Fibroblast of lung (primary cell): ENCODE measurements at regions not wholly inside any gene's neighbourhood (a gene's known extent, or its start where the extent isn't known, plus 50 kb on each side); places are given as distances from the start of the nearest gene placed in this dataset.

Source experiments
- DNase-seq, 2 donors: peaks; one replicate each; pipeline versions ENCODE4 v3.0.0 to v3.0.0-alpha.2; 2010; ENCODE audit warnings: low read depth in 2 of 2
- H2AFZ ChIP-seq: 2 replicates; pipeline ENCODE4 v1.5.1; 2012; ENCODE audit warnings: low read length, control low read depth, inconsistent platforms
- H3K27ac ChIP-seq: 2 replicates; pipeline ENCODE4 v1.5.1; 2011; ENCODE audit warnings: low read length, control low read depth; ENCODE audit not compliant: insufficient read depth
- H3K27me3 ChIP-seq: 2 replicates; pipeline ENCODE4 v1.5.1; 2011; ENCODE audit warnings: mild to moderate bottlenecking, low read length; ENCODE audit not compliant: control insufficient read depth, insufficient read depth
- H3K36me3 ChIP-seq: 2 replicates; pipeline ENCODE4 v1.5.1; 2011; ENCODE audit warnings: low read length; ENCODE audit not compliant: control insufficient read depth, insufficient read depth
- H3K4me1 ChIP-seq: 2 replicates; pipeline ENCODE4 v1.5.1; 2011; ENCODE audit warnings: low read length; ENCODE audit not compliant: control insufficient read depth, insufficient read depth; ENCODE audit errors: extremely low read depth
- H3K4me2 ChIP-seq: 2 replicates; pipeline ENCODE4 v1.5.1; 2011; ENCODE audit warnings: low read length, control low read depth; ENCODE audit not compliant: insufficient read depth; ENCODE audit errors: extremely low read depth
- H3K4me3 ChIP-seq, 4 experiments: fragments of 200-600 bp in 1 of 4; sonication (generic) in 1 of 4; replicated peaks in 1 of 4; 2 replicates each; pipeline ENCODE4 v1.5.1; 2011 to 2016; ENCODE audit warnings: low read length in 4 of 4, low read depth in 3 of 4, mild to moderate bottlenecking in 3 of 4, control low read depth in 2 of 4, inconsistent platforms in 1 of 4, mixed read lengths in 1 of 4; ENCODE audit not compliant: insufficient read depth in 1 of 4; ENCODE audit errors: control extremely low read depth in 1 of 4
- H3K79me2 ChIP-seq: 2 replicates; pipeline ENCODE4 v1.5.1; 2012; ENCODE audit warnings: mild to moderate bottlenecking, low read length, inconsistent platforms; ENCODE audit not compliant: control insufficient read depth, insufficient read depth
- H3K9ac ChIP-seq: 2 replicates; pipeline ENCODE4 v1.5.1; 2011; ENCODE audit warnings: mild to moderate bottlenecking, low read length, control low read depth; ENCODE audit not compliant: insufficient read depth
- H3K9me3 ChIP-seq: 2 replicates; pipeline ENCODE4 v1.5.1; 2012; ENCODE audit warnings: low read depth, low read length; ENCODE audit not compliant: control insufficient read depth, insufficient read depth
- H4K20me1 ChIP-seq: 2 replicates; pipeline ENCODE4 v1.5.1; 2011; ENCODE audit warnings: low read length; ENCODE audit not compliant: control insufficient read depth, insufficient read depth; ENCODE audit errors: extremely low read depth
- CTCF ChIP-seq, 2 donors: IDR thresholded peaks in 1 of 2; conservative IDR thresholded peaks in 1 of 2; 1 replicate in 1 of 2; 2 replicates in 1 of 2; pipeline ENCODE4 v1.5.1; 2011 to 2012; ENCODE audit warnings: low read length in 2 of 2, control low read depth in 1 of 2, inconsistent platforms in 1 of 2, low read depth in 1 of 2, mild to moderate bottlenecking in 1 of 2
- EZH2 ChIP-seq: IDR thresholded peaks from 2 replicates; pipeline ENCODE4 v1.5.1; 2012; ENCODE audit warnings: low read length, control low read depth, mild to moderate bottlenecking; ENCODE audit errors: missing control alignments

- TF ChIP-seq CTCF (conservative IDR thresholded peaks at IDR 0.05 in 1 of 2, IDR thresholded peaks at IDR 0.05 in 1 of 2; ENCODE audit: low read depth in 1 of 2, low read length in 2 of 2), result no peak
- TF ChIP-seq EZH2, result no peak
- no peak overlapping the region for H3K27ac ChIP-seq
- no peak overlapping the region for H3K4me3 ChIP-seq
- DNase-seq, result no peak
- H3K4me1 ChIP-seq, result no peaks in the 10 kb centered on the region
- H3K4me2 ChIP-seq, result no peak overlapping the region
- no peaks in the 10 kb centered on the region for H3K27me3 ChIP-seq
- no peaks in the 10 kb centered on the region for H3K79me2 ChIP-seq
- no peak overlapping the region for H2AFZ ChIP-seq
- H4K20me1 ChIP-seq, result no peaks in the 10 kb centered on the region
- no peaks in the 10 kb centered on the region for H3K36me3 ChIP-seq
- H3K9ac ChIP-seq, result no peak overlapping the region
- no peaks in the 10 kb centered on the region for H3K9me3 ChIP-seq
These were observed 1156.3 kb upstream of the B3GALT2 start for GRCh38 chr1:194342484-194343262.

DNA sequence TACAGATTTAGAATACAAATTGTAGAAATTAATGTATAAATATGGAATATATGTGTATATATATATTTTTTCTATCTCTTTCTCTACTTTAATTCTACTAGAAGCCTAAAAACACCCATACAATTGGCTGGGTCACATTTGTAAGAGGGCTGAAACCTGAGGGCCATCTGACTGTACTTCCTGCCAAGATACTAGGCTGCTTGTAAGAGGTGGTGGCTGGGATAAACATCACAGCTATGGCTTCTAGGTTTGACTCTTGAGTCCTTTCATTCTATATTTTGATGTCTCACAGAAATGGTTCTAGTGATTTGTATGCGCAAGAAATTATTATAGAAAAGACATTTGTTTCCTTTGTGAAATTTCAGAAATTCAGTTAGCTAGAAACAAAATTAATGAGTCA lies 1155.2 kb upstream of the B3GALT2 start:
- Histone ChIP-seq H4K20me1 (no peaks in the 10 kb centered on the region), H3K27ac (no peak overlapping the region), H3K36me3 (no peaks in the 10 kb centered on the region), H3K9ac (no peak overlapping the region), H3K79me2 (no peaks in the 10 kb centered on the region), H3K9me3 (no peaks in the 10 kb centered on the region), H3K4me2 (no peak overlapping the region), H3K4me1 (no peaks in the 10 kb centered on the region), H3K4me3 (no peak overlapping the region), H3K27me3 (no peaks in the 10 kb centered on the region), H2AFZ (no peak overlapping the region)
- no peak for DNase-seq
- no peak for TF ChIP-seq CTCF (conservative IDR thresholded peaks at IDR 0.05 in 1 of 2, IDR thresholded peaks at IDR 0.05 in 1 of 2; ENCODE audit: low read depth in 1 of 2, low read length in 2 of 2)
- no peak for TF ChIP-seq EZH2

DNA sequence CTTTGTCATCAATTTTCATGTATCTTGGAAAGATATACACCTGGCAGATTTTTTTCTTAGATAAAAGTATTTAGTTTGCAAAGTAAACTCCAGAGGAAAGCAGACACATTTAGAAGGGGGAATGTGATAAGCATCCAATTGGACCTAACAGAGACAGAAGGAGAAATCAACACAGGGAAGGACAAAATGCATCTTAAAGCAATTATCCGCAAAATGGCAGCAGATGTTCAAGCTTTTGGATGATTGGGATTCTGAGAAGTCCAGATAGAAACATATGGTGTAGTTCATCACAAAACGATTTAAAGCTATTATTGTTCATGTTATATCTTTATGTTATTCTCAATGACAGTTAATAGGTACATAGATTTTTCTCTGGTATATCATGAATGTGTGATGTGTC lies 1153.1 kb upstream of the B3GALT2 start:
- Histone ChIP-seq H2AFZ (no peak overlapping the region), H3K79me2 (no peaks in the 10 kb centered on the region), H3K9ac (no peak overlapping the region), H3K36me3 (no peaks in the 10 kb centered on the region), H3K4me3 (no peak overlapping the region), H4K20me1 (no peaks in the 10 kb centered on the region), H3K4me1 (no peaks in the 10 kb centered on the region), H3K27ac (no peak overlapping the region), H3K9me3 (no peaks in the 10 kb centered on the region), H3K4me2 (no peak overlapping the region), H3K27me3 (no peaks in the 10 kb centered on the region)
- no peak for TF ChIP-seq EZH2
- TF ChIP-seq CTCF (conservative IDR thresholded peaks at IDR 0.05 in 1 of 2, IDR thresholded peaks at IDR 0.05 in 1 of 2; ENCODE audit: low read depth in 1 of 2, low read length in 2 of 2), result no peak
- no peak for DNase-seq
